SK-N-SH (cell line): ENCODE measurements at regions not wholly inside any gene's neighbourhood (a gene's known extent, or its start where the extent isn't known, plus 50 kb on each side); places are given as distances from the start of the nearest gene placed in this dataset.

ENCODE experiments used
- CTCF ChIA-PET: fragments of 300-600, 350-600 bp; formaldehyde crosslinking; extraction: SDS; loops from one replicate; lab custom pipeline; 2021; lab: Yijun Ruan, JAX
- POLR2A ChIA-PET: fragments of 350-600 bp; sonication (Branson Sonifier 250); formaldehyde crosslinking; extraction: SDS; loops from one replicate; lab custom pipeline; 2020; ENCODE audit warnings: antibody characterized with exemption, inconsistent platforms; lab: Yijun Ruan, JAX
- DNase-seq: peaks from one replicate; pipeline ENCODE4 v3.0.0; 2012
- H2AFZ ChIP-seq: fragments of 200-600 bp; sonication (generic); 2 replicates; pipeline ENCODE4 v1.8.1; 2016; ENCODE audit warnings: antibody characterized with exemption, mild to moderate bottlenecking, low read depth
- H3F3A ChIP-seq: fragments of 200-600 bp; sonication (generic); replicated peaks from 2 replicates; pipeline ENCODE3; 2016; ENCODE audit warnings: antibody characterized with exemption, mild to moderate bottlenecking; ENCODE audit not compliant: insufficient read depth
- H3K27ac ChIP-seq, 2 experiments: fragments of 200-500 bp in 1 of 2; fragments of 200-600 bp in 1 of 2; sonication (Bioruptor generic) in 1 of 2; sonication (generic), shearing (Covaris generic) in 1 of 2; 2 replicates each; pipeline versions ENCODE4 v1.5.1 to v1.6.1; 2014 to 2016; ENCODE audit warnings: low read depth in 2 of 2, inconsistent platforms in 1 of 2, low read length in 1 of 2, mild to moderate bottlenecking in 1 of 2, mixed read lengths in 1 of 2
- H3K27me3 ChIP-seq: fragments of 200-600 bp; sonication (generic), shearing (Covaris generic); 2 replicates; pipeline ENCODE4 v1.6.1; 2016; ENCODE audit warnings: mixed run types; ENCODE audit not compliant: insufficient read depth
- H3K36me3 ChIP-seq, 2 experiments: fragments of 200-500 bp in 1 of 2; fragments of 200-600 bp in 1 of 2; sonication (Bioruptor generic) in 1 of 2; sonication (generic) in 1 of 2; replicated peaks in 1 of 2; 2 replicates each; pipeline versions ENCODE3 to v1.5.1; 2014 to 2016; ENCODE audit warnings: low read length in 1 of 2, mild to moderate bottlenecking in 1 of 2; ENCODE audit not compliant: insufficient read depth in 2 of 2, control insufficient read depth in 1 of 2
- H3K4me1 ChIP-seq, 2 experiments: fragments of 200-500 bp in 1 of 2; fragments of 200-600 bp in 1 of 2; sonication (Bioruptor generic) in 1 of 2; sonication (generic), shearing (Covaris generic) in 1 of 2; 2 replicates each; pipeline versions ENCODE4 v1.5.1 to v1.6.1; 2014 to 2016; ENCODE audit warnings: low read depth in 1 of 2, low read length in 1 of 2, mixed run types in 1 of 2; ENCODE audit not compliant: insufficient read depth in 2 of 2, control insufficient read depth in 1 of 2
- H3K4me2 ChIP-seq: fragments of 200-600 bp; sonication (generic), shearing (Covaris generic); 2 replicates; pipeline ENCODE4 v1.6.1; 2017; ENCODE audit warnings: mixed run types
- H3K4me3 ChIP-seq, 2 experiments: fragments of 200-500 bp in 1 of 2; fragments of 200-600 bp in 1 of 2; sonication (Bioruptor generic) in 1 of 2; sonication (generic), shearing (Covaris generic) in 1 of 2; 2 replicates each; pipeline versions ENCODE4 v1.5.1 to v1.8.1; 2014 to 2016; ENCODE audit warnings: low read depth in 2 of 2, inconsistent platforms in 1 of 2, low read length in 1 of 2, mild to moderate bottlenecking in 1 of 2, mixed read lengths in 1 of 2, moderate library complexity in 1 of 2
- H3K79me2 ChIP-seq: fragments of 200-600 bp; sonication (generic); 2 replicates; pipeline ENCODE4 v1.8.1; 2017; ENCODE audit warnings: mild to moderate bottlenecking; ENCODE audit not compliant: insufficient read depth
- H3K9ac ChIP-seq: fragments of 200-600 bp; sonication (generic); 2 replicates; pipeline ENCODE4 v1.6.1; 2017; ENCODE audit warnings: mixed run types
- H3K9me2 ChIP-seq: fragments of 200-600 bp; sonication (generic); 2 replicates; pipeline ENCODE4 v1.6.1; 2017; ENCODE audit warnings: mixed run types
- H3K9me3 ChIP-seq: fragments of 200-600 bp; sonication (generic); 2 replicates; pipeline ENCODE4 v1.6.1; 2017; ENCODE audit warnings: mixed run types, mild to moderate bottlenecking, moderate library complexity
- H4K20me1 ChIP-seq: fragments of 200-600 bp; sonication (generic); 2 replicates; pipeline ENCODE4 v1.6.1; 2017; ENCODE audit warnings: mild to moderate bottlenecking, mixed run types; ENCODE audit not compliant: insufficient read depth
- EZH2phosphoT487 ChIP-seq: fragments of 200-600 bp; sonication (generic); IDR thresholded peaks from 2 replicates; pipeline ENCODE4 v1.6.1; 2017; ENCODE audit warnings: low read depth, mixed run types, mild to moderate bottlenecking, antibody characterized with exemption, moderate library complexity, borderline replicate concordance
- FOSL2 ChIP-seq: IDR thresholded peaks from 2 replicates; pipeline ENCODE4 v1.4.0; 2012; ENCODE audit warnings: low read depth, mild to moderate bottlenecking, moderate library complexity, borderline replicate concordance
- JUND ChIP-seq: IDR thresholded peaks from 2 replicates; pipeline ENCODE4 v1.4.0; 2012
- NFIC ChIP-seq: IDR thresholded peaks from 2 replicates; pipeline ENCODE4 v1.4.0; 2012; ENCODE audit warnings: borderline replicate concordance
- RAD21 ChIP-seq: IDR thresholded peaks from 2 replicates; pipeline ENCODE4 v1.6.1; 2012; ENCODE audit warnings: mild to moderate bottlenecking, low read length
- RCOR1 ChIP-seq: fragments of 150-350 bp; IDR thresholded peaks from 2 replicates; pipeline ENCODE4 v1.6.1; 2017; ENCODE audit warnings: antibody characterized with exemption, low read length
- REST ChIP-seq: IDR thresholded peaks from 2 replicates; pipeline ENCODE4 v1.6.1; 2012; ENCODE audit warnings: mild to moderate bottlenecking, low read depth, low read length, moderate library complexity
- RFX5 ChIP-seq: IDR thresholded peaks from 2 replicates; pipeline ENCODE4 v1.6.1; 2012; ENCODE audit warnings: mild to moderate bottlenecking, improper control_type of control experiment, low read length
- SIN3A ChIP-seq: IDR thresholded peaks from 2 replicates; pipeline ENCODE4 v1.6.1; 2012; ENCODE audit warnings: low read depth, mild to moderate bottlenecking, low read length, moderate library complexity, borderline replicate concordance
- TAF1 ChIP-seq: IDR thresholded peaks from 2 replicates; pipeline ENCODE4 v1.6.1; 2012; ENCODE audit warnings: low read depth, mild to moderate bottlenecking, low read length, moderate library complexity, borderline replicate concordance
- TEAD4 ChIP-seq: IDR thresholded peaks from 2 replicates; pipeline ENCODE4 v1.4.0; 2012; ENCODE audit warnings: mild to moderate bottlenecking, borderline replicate concordance; ENCODE audit not compliant: insufficient read depth
- USF1 ChIP-seq: IDR thresholded peaks from 2 replicates; pipeline ENCODE4 v1.4.0; 2012; ENCODE audit warnings: low read depth, borderline replicate concordance
- YY1 ChIP-seq: IDR thresholded peaks from 2 replicates; pipeline ENCODE4 v1.4.0; 2012; ENCODE audit warnings: low read depth, mild to moderate bottlenecking
- WGBS: methylation state at CpG from one replicate; pipeline ENCODE4 v1.1.6; 2017; ENCODE audit warnings: low lambda C conversion rate; 5-methylcytosine and 5-hydroxymethylcytosine counted together

GRCh38 chr13:99646866-99647595 lies 145.8 kb downstream of the TM9SF2 start:
- Histone ChIP-seq H3K36me3 (no peaks in the 10 kb centered on the region), H3K4me3 (no peak overlapping the region), H3K9me3 (no peaks in the 10 kb centered on the region), H3K27ac (no peak overlapping the region), H3K9ac (no peak overlapping the region), H3K79me2 (no peaks in the 10 kb centered on the region), H4K20me1 (no peaks in the 10 kb centered on the region), H3F3A (no peaks in the 10 kb centered on the region), H2AFZ (no peak overlapping the region), H3K4me1 (no peaks in the 10 kb centered on the region), H3K4me2 (no peak overlapping the region), H3K27me3 (no peaks in the 10 kb centered on the region), H3K9me2 (no peaks in the 10 kb centered on the region)
- ChIA-PET CTCF (interaction anchor here (1.1 to 2.0 kb wide), 2 partner anchors 10 to 14 kb away, joined by 3 to 7 read pairs; no protein-coding TSS in a partner anchor), POLR2A (no interaction called here)
- TF ChIP-seq RAD21 (no peak), EZH2phosphoT487 (no peak), RCOR1 (no peak), YY1 (no peak), RFX5 (no peak)
- WGBS = 86% methylated on average over 7 of the region's 8 CpGs
- no peak for DNase-seq

- Histone ChIP-seq H3K27me3 (no peaks in the 10 kb centered on the region), H3K9ac (no peak overlapping the region), H3K9me3 (no peaks in the 10 kb centered on the region), H2AFZ (no peak overlapping the region), H4K20me1 (no peaks in the 10 kb centered on the region), H3K27ac (no peak overlapping the region), H3K4me3 (no peak overlapping the region), H3K79me2 (no peaks in the 10 kb centered on the region), H3F3A (no peaks in the 10 kb centered on the region), H3K4me1 (no peaks in the 10 kb centered on the region), H3K9me2 (no peaks in the 10 kb centered on the region), H3K36me3 (no peaks in the 10 kb centered on the region), H3K4me2 (no peak overlapping the region)
- POLR2A ChIA-PET = no interaction called here
- no peak for DNase-seq
- CTCF ChIA-PET = interaction anchor here (1.0 kb wide), 1 partner anchor 14 kb away, joined by 5 read pairs; no protein-coding TSS in a partner anchor
- WGBS = 96% methylated on average over 3 of the region's 3 CpGs
- no peak for TF ChIP-seq USF1
- TF ChIP-seq SIN3A = no peak
- TF ChIP-seq TAF1 = no peak
- TF ChIP-seq NFIC = no peak
- TF ChIP-seq EZH2phosphoT487 = no peak
- TF ChIP-seq FOSL2 = no peak
- no peak for TF ChIP-seq JUND
- no peak for TF ChIP-seq REST
- no peak for TF ChIP-seq TEAD4
These were observed 141.6 kb downstream of the TM9SF2 start for GRCh38 chr13:99642841-99643240.
